HL-60/S4 (cell line): ENCODE measurements at regions not wholly inside any gene's neighbourhood (a gene's known extent, or its start where the extent isn't known, plus 50 kb on each side); places are given as distances from the start of the nearest gene placed in this dataset.

Source experiments
- in situ Hi-C: fragments of 300-500 bp; cut with MboI; formaldehyde crosslinking; loops from 2 replicates; pipeline ENCODE4 v1.14.3; 2022; ENCODE audit warnings: low sequenced_read_pairs

DNA sequence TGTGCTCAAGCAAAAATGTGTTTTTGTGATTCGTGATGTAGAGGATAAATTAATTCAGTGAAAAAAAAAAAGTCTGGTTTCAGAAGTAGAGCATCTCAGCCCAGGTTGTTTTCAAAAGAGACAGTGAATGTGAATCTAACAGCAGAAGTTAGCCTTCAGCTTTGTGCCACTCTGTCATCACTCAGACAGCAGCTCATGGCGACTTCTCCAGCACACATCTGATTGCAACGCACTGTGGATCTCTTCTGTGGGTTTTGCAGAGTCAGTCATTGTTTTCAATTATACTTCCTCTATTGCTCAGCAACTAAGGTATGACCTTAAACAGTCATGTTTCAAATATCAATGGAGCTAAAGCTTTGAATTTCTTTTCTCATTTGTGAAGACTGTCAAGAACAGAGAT lies 335.5 kb upstream of the POU3F2 start:
- in situ Hi-C loops = no loop called here

GRCh38 chr6:98514073-98514720 lies 320.2 kb upstream of the POU3F2 start:
- in situ Hi-C loops = no loop called here

DNA sequence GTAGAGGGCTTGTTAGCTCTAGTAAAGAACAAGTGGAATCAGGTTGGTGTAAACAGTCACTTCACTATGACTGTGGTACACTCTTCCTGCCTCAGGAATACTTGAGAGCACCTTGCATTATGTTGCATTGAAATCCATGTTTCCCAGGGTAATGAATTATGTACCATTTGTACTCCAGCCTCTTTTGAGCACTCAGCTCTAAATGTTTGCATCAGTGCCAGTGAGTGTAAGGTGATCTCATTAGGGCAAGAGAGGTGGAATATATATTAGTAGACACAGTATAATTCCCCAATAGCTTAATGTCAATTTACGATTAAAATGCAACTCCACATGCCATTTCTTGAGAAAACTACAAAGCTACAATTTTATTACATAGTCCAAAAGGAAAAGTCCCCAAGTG lies 319.6 kb upstream of the POU3F2 start:
- in situ Hi-C loops = no loop called here

- in situ Hi-C loops = no loop called here
Observed at GRCh38 chr6:98516206-98516605, 318.2 kb upstream of the POU3F2 start.

DNA sequence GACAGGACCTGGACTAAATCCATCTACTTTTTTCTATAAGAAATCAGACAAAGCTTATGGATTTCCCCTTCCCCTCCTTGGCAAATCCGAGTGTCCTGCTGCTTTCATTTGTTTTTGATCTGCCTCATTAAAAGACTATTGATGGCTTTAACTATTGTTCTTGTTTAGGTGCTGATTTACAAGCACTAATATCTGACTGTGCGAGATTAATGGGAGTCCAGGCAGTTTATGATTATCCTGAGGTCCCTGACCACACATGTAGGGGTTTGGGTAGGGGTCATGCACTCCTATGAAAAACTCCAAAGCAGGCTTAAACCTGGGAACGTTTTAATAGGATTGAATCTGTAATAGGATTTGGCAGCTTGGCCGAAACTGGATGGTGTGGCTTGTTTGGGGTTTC lies 317.5 kb upstream of the POU3F2 start:
- in situ Hi-C loops = no loop called here

DNA sequence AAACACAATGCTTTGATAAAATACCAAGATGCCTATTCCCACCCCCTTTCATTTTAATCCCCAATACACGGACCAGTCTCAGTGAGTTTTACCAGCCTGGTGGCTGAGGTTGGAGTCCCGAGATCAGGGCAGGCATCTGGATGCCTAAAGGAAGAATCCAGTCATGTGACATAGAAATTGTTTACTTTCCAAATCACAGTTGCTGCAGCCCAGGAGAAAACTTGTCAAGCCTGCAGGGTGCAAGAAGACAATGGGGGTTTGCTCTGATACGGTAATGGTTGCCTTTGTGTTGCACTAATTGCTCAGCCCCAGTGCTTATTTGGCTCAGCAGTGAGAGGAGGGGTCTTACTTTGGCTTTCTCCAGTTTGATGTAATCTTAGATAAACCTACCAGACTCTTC lies 308.5 kb upstream of the POU3F2 start:
- in situ Hi-C loops = no loop called here

DNA sequence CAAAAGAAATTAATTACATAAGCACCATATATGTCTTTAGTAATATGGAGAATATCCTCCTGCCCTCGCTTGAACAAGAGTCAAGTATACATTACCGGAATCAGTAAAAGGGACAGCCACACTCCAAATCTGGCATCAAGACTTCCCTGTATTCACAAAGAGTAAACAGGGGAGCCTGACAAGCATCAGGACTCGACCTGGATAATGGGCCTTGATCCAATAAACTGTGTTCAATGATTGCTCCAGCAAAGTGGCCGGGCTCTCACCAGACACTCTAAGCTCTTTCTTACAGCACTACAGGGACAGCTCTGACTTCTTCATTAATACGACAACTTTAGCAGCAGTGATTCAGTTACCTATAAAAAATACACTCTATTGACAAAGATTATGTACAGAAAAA lies 307.9 kb upstream of the POU3F2 start:
- in situ Hi-C loops = no loop called here

DNA sequence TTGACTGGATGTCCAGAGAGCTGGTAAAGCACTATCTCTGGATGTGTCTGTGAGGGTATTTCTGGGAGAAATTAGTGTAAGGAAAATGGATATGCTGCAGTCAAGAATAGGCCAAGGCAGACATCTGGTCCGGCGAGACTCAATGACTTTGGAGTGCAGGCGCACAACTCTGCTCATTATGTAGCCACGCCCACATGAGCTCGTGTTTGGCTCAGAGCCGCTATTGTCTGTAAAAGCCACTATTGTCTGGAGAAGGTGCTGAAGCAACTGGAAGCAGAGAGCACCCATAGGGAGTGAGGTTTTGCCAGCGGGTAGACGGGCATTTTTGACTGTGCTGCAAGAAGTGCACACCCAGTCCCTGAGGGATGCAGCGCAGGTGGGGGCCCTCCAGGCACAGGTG lies 305.0 kb upstream of the POU3F2 start:
- in situ Hi-C loops = no loop called here

DNA sequence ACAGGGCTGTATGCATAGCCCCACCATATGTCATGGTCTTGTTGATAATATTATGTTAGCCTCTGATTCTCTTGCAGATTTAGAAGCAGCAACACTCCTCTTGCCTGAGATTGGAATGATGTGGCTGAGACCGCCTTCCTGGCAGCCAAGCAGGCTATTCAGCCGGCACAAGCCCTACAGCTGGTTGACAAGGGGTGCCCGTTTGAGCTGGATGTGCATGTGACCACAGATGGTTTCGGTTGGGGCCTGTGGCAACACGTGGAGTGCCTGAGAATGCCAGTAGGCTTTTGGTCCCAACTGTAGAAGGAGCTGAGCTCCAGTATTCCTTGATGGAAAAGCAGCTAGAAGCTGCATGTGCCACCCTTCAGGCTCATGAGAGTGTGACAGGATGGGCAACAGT lies 303.6 kb upstream of the POU3F2 start:
- in situ Hi-C loops = no loop called here

DNA sequence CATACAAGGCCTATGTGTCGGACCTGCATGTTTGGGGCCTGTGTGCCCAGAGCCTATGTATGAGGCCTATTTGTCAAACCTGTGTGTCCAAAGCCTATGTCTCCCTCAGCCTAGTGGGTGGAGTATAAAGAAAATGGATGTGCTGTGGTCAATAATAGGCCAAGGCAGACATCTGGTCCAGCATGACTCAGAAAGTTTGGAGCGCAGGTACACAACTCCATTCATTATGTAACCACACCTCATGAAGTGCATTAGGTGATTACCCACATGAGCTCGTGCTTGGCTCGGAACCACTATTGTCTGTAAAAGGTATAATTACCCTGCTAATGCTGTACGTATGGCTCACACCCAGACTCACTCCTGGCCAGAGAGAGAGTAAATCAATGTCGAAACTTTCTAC lies 302.4 kb upstream of the POU3F2 start:
- in situ Hi-C loops = no loop called here

DNA sequence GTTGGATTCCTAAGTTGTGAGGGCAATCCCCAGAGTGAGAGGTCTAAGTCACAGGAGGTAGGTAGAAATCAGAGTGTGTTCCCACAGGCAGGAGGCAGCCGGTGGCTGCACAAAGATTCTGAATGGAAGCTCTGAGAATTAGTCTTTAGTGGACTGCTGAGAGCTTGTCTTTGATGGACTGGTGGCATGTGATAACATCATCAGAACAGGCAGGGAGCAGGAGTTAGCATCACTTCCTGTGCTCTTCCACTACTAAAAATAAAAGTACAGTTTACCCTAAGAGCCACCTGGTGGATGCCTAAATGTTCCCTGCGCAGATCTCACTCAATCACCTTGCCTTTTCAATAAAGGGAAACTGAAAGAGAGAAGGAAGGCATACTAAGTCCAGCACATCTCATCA lies 294.6 kb upstream of the POU3F2 start:
- in situ Hi-C loops = no loop called here

DNA sequence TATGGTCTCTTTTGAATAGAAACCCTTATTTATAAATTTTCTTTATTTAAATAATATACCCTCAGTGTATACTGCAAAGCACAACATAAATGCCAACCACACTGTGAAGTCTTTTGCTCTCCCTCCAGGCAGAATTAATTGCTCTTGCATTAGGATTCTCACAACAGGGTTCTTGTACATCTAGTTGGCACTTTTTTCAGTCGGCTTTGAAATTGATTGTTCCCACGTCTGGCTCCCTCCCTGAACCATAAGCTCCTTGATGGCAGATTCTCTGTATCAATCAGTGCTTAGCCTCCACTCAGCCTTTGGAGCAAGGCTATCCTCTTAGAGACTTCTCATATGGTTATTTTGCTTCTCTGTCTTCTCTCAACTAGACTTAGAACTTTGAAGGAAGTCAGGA lies 288.0 kb upstream of the POU3F2 start:
- in situ Hi-C loops = no loop called here

- in situ Hi-C loops = no loop called here
Observed at GRCh38 chr6:98547151-98547550, 287.2 kb upstream of the POU3F2 start.

DNA sequence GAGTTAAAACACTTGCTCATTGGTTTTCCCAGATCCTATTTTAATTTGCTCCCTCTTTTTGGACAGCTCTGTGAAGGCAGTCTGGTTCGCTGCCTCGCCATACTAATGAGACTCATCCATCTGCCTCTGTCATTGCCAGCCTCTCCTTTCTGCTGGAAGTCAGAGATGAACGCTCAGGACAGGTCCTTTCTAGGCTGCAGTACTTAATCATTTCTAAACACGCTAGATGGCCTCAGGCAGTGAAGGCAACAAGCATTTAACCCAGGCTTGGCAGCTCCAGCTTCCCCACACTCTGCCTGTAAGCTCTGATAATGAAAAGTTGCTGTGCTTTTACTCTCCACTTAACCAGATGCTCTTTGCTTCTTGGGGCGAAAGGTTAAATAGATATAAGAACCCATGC lies 286.7 kb upstream of the POU3F2 start:
- in situ Hi-C loops = no loop called here

DNA sequence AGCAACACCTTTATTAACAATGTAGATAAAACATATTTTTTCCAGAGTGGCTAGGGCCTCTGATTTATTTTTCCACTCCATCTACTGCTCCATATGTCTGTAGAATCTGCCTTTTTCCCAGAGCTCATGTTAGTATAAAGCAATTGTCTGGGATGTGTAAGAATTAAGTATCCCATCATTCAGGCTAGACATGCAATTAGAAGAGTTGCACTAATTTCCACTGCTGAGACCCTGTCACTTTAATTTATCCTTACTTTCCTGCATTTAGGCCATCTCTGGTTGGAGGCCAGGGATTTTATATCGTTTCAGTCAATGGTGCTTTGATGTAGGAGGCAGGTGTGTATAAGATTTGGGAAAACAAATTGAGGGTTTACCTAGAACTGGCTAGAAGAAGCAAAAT lies 286.1 kb upstream of the POU3F2 start:
- in situ Hi-C loops = no loop called here

GRCh38 chr6:98560418-98560817 lies 274.0 kb upstream of the POU3F2 start:
- in situ Hi-C loops = no loop called here

DNA sequence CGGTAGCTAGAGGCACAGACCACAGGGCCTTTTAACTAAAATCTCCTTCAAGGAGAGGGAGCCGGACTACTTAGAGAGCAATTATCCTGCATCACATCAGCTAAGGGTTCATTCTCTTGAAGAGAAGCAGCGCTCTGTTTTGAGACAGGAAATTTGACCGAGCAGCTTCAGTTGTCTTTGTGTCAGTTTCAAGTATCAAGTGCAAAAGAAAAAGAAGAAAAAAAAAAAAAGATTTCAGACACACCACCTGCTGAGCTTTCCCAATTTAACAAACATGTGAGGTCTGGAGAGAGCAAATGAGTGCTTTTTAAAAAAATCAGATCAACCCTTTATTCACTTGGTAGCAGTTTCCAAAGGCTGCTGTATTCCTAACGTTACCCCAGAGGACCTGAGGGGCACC lies 273.5 kb upstream of the POU3F2 start:
- in situ Hi-C loops = no loop called here

- in situ Hi-C loops = no loop called here
Observed at GRCh38 chr6:98566126-98566525, 268.2 kb upstream of the POU3F2 start.

- in situ Hi-C loops = no loop called here
Observed at GRCh38 chr6:98572579-98572978, 261.8 kb upstream of the POU3F2 start.

DNA sequence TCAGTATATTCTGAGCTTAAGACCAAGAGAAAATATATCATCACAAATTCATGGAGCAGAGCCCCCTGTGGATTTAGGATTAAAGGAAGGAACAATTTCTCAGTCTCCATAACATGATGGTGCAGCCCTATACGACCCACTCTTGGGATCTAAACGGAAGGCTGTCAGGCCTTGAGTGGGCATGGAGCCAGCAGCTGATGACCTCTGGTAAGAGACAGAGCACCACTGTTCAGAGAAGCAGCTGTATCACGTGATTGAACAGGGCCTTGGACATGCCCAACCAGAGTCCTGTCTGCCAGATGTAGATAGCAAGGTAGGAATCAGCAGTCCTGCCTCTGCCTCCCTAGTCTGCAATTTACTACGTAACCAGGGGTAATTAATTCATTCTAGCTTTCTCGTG lies 259.4 kb upstream of the POU3F2 start:
- in situ Hi-C loops = no loop called here

DNA sequence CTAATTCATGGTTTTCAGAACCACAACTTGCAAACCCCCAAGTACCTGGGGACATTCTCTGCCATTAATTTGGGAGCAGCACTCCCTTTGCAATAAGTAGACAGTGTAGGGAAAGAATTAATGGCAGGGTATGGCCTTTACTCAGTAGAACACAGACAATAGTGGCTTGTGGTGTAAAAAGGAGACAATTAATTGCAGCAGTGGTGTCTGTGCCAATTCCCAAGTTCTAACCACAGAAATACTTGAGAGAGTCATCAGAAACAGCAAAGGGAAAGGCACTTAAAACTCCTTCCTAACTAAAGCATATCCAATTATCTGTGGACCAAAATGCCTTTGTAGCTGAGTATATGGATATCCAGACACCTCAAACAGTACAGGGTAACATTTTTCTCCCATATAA lies 257.6 kb upstream of the POU3F2 start:
- in situ Hi-C loops = no loop called here

DNA sequence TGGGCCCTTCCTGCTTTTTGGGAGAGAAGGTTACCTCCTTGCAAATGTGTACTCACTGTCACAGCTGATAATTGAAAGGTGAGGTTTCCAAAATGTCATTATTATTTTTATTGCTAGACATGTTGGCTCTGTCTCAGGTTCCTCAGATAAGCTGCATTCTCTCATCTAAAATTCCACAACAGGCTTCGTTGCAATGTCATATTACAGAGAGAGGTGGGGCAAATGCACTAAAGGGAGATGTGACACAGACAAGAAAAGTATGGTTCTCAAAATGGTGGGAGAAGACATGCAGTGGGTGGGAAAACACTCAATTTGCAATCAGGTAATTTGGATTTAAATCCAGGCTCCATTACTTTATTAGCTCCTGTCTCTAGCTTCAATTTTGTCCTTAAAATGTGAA lies 256.4 kb upstream of the POU3F2 start:
- in situ Hi-C loops = no loop called here

GRCh38 chr6:98579079-98579478 lies 255.3 kb upstream of the POU3F2 start:
- in situ Hi-C loops = no loop called here

DNA sequence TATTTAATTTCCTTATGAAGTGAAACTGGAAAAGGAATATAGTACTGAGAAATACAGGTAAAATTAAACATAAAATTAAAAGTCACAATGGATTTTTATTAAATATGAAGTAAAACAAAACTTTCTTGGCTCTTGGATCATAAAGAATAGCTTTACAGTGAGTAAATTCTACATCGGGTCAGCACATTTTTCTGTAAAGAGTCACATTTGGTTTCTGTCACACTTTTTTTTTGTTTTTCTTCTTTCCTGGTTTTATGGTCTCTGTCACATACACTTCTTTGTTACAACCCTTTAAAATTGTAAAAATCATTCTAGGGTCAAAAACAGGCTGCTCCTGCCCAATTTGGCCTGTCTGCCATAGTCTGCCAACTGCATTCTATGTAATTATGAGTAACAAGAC lies 254.4 kb upstream of the POU3F2 start:
- in situ Hi-C loops = no loop called here
